ENCODE measurements at regions not wholly inside any gene's neighbourhood (a gene's known extent, or its start where the extent isn't known, plus 50 kb on each side); places are given as distances from the start of the nearest gene placed in this dataset.

GRCh38 chr2:225971433-225971832, 571.9 kb downstream of the NYAP2 start:
- no peaks in the 10 kb centered on the region for H3K27me3 Mint-ChIP-seq (ENCODE audit: unreplicated experiment)
- DNase-seq: no peak
- no TSS peak for BruUV-seq (replicated peaks)

GRCh38 chr2:225948903-225949302, 549.4 kb downstream of the NYAP2 start:
- no peak overlapping the region for H3K4me3 Mint-ChIP-seq (ENCODE audit: low read depth, unreplicated experiment)
- BruUV-seq (replicated peaks): no TSS peak

More at GRCh38 chr2:225971433-225971832, 571.9 kb downstream of the NYAP2 start:
- H3K9me3 Mint-ChIP-seq (ENCODE audit: low read depth, unreplicated experiment): peaks cover 10% of the 10 kb centered on the region
- CTCF ChIA-PET: no interaction called here
- H3K27ac Mint-ChIP-seq (ENCODE audit: unreplicated experiment): no peak overlapping the region
- TF ChIP-seq CTCF (IDR thresholded peaks at IDR 0.05; ENCODE audit: unreplicated experiment): no peak
- H3K36me3 Mint-ChIP-seq (ENCODE audit: insufficient read depth, unreplicated experiment): no peaks in the 10 kb centered on the region
- no peaks in the 10 kb centered on the region for H3K4me1 Mint-ChIP-seq (ENCODE audit: low read depth, unreplicated experiment)
- H3K4me3 Mint-ChIP-seq (ENCODE audit: low read depth, unreplicated experiment): no peak overlapping the region
- intact Hi-C loops (cut with micrococcal nuclease; ENCODE audit: unreplicated experiment): no loop called here

GRCh38 chr2:225938991-225939390, 539.5 kb downstream of the NYAP2 start:
- no TSS peak for BruUV-seq (replicated peaks)
- no peak for TF ChIP-seq CTCF (IDR thresholded peaks at IDR 0.05; ENCODE audit: unreplicated experiment)
- DNase-seq: no peak
- H3K27me3 Mint-ChIP-seq (ENCODE audit: unreplicated experiment): no peaks in the 10 kb centered on the region
- no peaks in the 10 kb centered on the region for H3K36me3 Mint-ChIP-seq (ENCODE audit: insufficient read depth, unreplicated experiment)
- H3K4me1 Mint-ChIP-seq (ENCODE audit: low read depth, unreplicated experiment): no peaks in the 10 kb centered on the region
- H3K27ac Mint-ChIP-seq (ENCODE audit: unreplicated experiment): no peak overlapping the region
- CTCF ChIA-PET: no interaction called here
- H3K4me3 Mint-ChIP-seq (ENCODE audit: low read depth, unreplicated experiment): no peak overlapping the region
- H3K9me3 Mint-ChIP-seq (ENCODE audit: low read depth, unreplicated experiment): no peaks in the 10 kb centered on the region
- intact Hi-C loops (cut with micrococcal nuclease; ENCODE audit: unreplicated experiment): no loop called here

More at GRCh38 chr2:225948903-225949302, 549.4 kb downstream of the NYAP2 start:
- CTCF ChIA-PET: interaction anchor here (1.0 kb wide), 1 partner anchor 850 kb away, joined by 3 read pairs; no protein-coding TSS in a partner anchor
- no peak for TF ChIP-seq CTCF (IDR thresholded peaks at IDR 0.05; ENCODE audit: unreplicated experiment)
- no peaks in the 10 kb centered on the region for H3K27me3 Mint-ChIP-seq (ENCODE audit: unreplicated experiment)
- intact Hi-C loops (cut with micrococcal nuclease; ENCODE audit: unreplicated experiment): no loop called here
- no peaks in the 10 kb centered on the region for H3K36me3 Mint-ChIP-seq (ENCODE audit: insufficient read depth, unreplicated experiment)
- H3K4me1 Mint-ChIP-seq (ENCODE audit: low read depth, unreplicated experiment): no peaks in the 10 kb centered on the region
- no peak overlapping the region for H3K27ac Mint-ChIP-seq (ENCODE audit: unreplicated experiment)
- H3K9me3 Mint-ChIP-seq (ENCODE audit: low read depth, unreplicated experiment): peaks cover 3% of the 10 kb centered on the region
- DNase-seq: no peak

GRCh38 chr2:225937625-225938187, 538.2 kb downstream of the NYAP2 start:
- no peak overlapping the region for H3K27ac Mint-ChIP-seq (ENCODE audit: unreplicated experiment)
- H3K36me3 Mint-ChIP-seq (ENCODE audit: insufficient read depth, unreplicated experiment): no peaks in the 10 kb centered on the region
- no peaks in the 10 kb centered on the region for H3K4me1 Mint-ChIP-seq (ENCODE audit: low read depth, unreplicated experiment)
- H3K9me3 Mint-ChIP-seq (ENCODE audit: low read depth, unreplicated experiment): no peaks in the 10 kb centered on the region
- CTCF ChIA-PET: no interaction called here
- intact Hi-C loops (cut with micrococcal nuclease; ENCODE audit: unreplicated experiment): no loop called here
- no TSS peak for BruUV-seq (replicated peaks)
- no peak for TF ChIP-seq CTCF (IDR thresholded peaks at IDR 0.05; ENCODE audit: unreplicated experiment)
- H3K27me3 Mint-ChIP-seq (ENCODE audit: unreplicated experiment): no peaks in the 10 kb centered on the region
- DNase-seq: no peak
- no peak overlapping the region for H3K4me3 Mint-ChIP-seq (ENCODE audit: low read depth, unreplicated experiment)

Data from Calu3 (cell line).